ENCODE measurements at regions not wholly inside any gene's neighbourhood (a gene's known extent, or its start where the extent isn't known, plus 50 kb on each side); places are given as distances from the start of the nearest gene placed in this dataset.
"Not testable (repeated sequence)": the region's sequence is repeated elsewhere in the genome, so short reads cannot be mapped to it uniquely, and the experiment has no call there.

DNA sequence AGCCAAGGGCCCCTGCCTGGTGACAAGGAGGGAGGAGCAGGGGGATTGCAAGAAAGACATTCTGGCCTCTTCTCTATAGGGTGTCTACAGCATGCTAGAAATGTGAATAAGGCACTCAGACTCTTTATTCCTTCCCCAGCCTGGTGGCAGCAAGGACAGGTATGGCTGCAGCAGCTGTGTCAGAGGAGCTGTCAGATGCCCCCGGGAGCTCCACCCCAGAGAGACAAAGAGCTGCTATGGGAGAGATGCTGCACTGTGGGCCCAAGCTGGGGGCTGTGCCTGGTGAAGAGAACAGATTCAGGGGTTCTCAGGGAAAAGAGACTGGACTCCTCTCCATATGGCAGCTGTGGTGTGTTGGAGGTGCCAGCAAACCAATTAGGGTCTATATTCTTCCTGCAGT, 1063.3 kb downstream of the OLFM4 start:
- H3K9me3 ChIP-seq (ENCODE audit: control insufficient read depth, low read depth, low read length), result no peaks in the 10 kb centered on the region
- no peaks in the 10 kb centered on the region for H3K4me1 ChIP-seq (ENCODE audit: control insufficient read depth, low read depth, low read length)
- no peak overlapping the region for H3K27ac ChIP-seq (ENCODE audit: low read length)
- H3K36me3 ChIP-seq (ENCODE audit: control insufficient read depth, low read depth, low read length), result no peaks in the 10 kb centered on the region
- no peak overlapping the region for H3K4me3 ChIP-seq (ENCODE audit: low read length)
- no peaks in the 10 kb centered on the region for H3K27me3 ChIP-seq (ENCODE audit: control insufficient read depth, insufficient read depth, low read length)
- no peak overlapping the region for H3K9ac ChIP-seq (ENCODE audit: low read length)

DNA sequence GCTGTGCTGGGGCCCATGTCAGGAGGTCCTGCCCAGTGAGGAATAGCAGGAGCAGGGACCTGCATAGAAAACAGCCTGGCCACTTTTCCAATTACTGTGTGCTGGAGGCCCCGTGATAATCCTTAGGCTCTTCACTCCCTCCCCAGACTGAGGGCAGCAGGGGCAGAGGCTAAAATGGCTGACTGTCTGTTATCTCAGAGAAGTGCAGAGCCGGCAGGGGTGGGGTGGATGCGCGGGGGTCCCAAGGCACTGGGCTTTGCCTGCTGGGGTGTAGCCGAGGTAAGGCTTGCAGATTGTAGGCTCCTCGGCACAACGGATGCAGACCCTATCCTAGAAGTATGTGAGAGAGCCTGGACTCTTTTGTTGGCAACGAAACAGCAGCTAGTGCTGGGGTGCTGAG, 1064.1 kb downstream of the OLFM4 start:
- no peaks in the 10 kb centered on the region for H3K4me1 ChIP-seq (ENCODE audit: control insufficient read depth, low read depth, low read length)
- H3K36me3 ChIP-seq (ENCODE audit: control insufficient read depth, low read depth, low read length), result no peaks in the 10 kb centered on the region
- H3K4me3 ChIP-seq (ENCODE audit: low read length), result no peak overlapping the region
- H3K9me3 ChIP-seq (ENCODE audit: control insufficient read depth, low read depth, low read length), result no peaks in the 10 kb centered on the region
- H3K27me3 ChIP-seq (ENCODE audit: control insufficient read depth, insufficient read depth, low read length), result no peaks in the 10 kb centered on the region
- no peak overlapping the region for H3K9ac ChIP-seq (ENCODE audit: low read length)
- H3K27ac ChIP-seq (ENCODE audit: low read length), result no peak overlapping the region

DNA sequence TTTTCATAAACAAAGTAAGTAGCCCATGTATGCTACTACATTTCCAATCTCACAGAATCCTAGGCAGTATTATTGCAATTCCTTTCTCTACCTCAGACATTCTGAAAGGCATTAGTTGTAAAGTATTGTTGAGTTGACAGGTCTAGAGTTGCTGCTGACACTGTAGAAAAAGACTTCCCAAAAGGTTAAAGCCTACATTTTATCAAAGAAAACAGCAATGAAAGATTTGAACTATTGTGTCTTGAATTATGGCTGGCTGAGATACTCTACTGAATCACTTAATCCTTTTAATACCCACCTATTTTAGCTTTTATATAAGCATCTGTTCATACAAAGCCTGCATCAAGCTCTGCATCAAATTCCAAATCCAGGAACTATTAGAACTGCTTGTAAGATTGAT, 1082.0 kb downstream of the OLFM4 start:
- Histone ChIP-seq H3K9ac (ENCODE audit: low read length) (no peak overlapping the region), H3K4me3 (ENCODE audit: low read length) (no peak overlapping the region), H3K27ac (ENCODE audit: low read length) (no peak overlapping the region), H3K27me3 (ENCODE audit: control insufficient read depth, insufficient read depth, low read length) (no peaks in the 10 kb centered on the region), H3K4me1 (ENCODE audit: control insufficient read depth, low read depth, low read length) (no peaks in the 10 kb centered on the region), H3K9me3 (ENCODE audit: control insufficient read depth, low read depth, low read length) (no peaks in the 10 kb centered on the region), H3K36me3 (ENCODE audit: control insufficient read depth, low read depth, low read length) (no peaks in the 10 kb centered on the region)

DNA sequence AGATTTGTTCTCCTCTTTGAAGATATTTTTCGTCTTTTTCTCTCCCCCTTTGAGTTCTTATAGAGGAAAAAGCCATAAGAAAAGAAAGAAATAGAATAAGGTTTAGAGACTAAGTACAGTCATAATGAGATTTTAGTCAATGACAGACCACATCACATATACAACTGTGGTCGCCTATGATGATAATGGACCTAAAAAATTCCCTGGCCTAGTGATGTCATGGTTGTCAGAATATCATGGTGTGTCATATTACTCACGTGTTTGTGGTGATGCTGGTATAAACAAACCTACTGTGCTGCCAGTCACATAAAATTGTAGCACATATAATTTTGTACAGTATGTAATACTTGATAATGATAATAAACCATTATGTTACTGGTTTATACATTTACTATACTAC, 1096.1 kb downstream of the OLFM4 start:
- Histone ChIP-seq H3K9me3 (ENCODE audit: control insufficient read depth, low read depth, low read length) (no peaks in the 10 kb centered on the region), H3K27me3 (ENCODE audit: control insufficient read depth, insufficient read depth, low read length) (no peaks in the 10 kb centered on the region), H3K4me1 (ENCODE audit: control insufficient read depth, low read depth, low read length) (no peaks in the 10 kb centered on the region), H3K9ac (ENCODE audit: low read length) (no peak overlapping the region), H3K4me3 (ENCODE audit: low read length) (no peak overlapping the region), H3K36me3 (ENCODE audit: control insufficient read depth, low read depth, low read length) (peaks cover 5% of the 10 kb centered on the region), H3K27ac (ENCODE audit: low read length) (no peak overlapping the region)

DNA sequence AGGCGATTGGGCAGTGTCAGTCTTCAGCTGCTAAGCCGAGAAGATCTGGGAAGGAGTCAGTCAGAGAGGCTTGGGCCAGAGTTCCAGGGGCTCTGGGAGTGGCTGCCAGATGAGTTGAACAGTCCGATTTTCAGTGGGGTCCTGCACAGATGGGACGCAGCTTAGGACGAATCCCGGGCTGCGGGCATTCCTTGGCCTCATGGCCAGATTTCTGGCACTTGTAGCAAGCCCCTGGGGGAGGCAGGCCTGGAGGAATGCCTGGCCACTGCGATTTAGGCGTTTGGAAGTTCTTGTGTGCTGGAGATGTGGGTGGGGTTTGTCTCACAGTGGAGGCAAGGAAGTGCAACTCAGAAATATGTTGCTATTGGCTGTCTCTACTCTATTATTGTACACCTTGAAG, 1102.3 kb downstream of the OLFM4 start:
- H3K4me3 ChIP-seq (ENCODE audit: low read length), result peak overlapping the region; percentile 33
- not testable (repeated sequence) for H3K36me3 ChIP-seq (ENCODE audit: control insufficient read depth, low read depth, low read length); H3K27me3 ChIP-seq (ENCODE audit: control insufficient read depth, insufficient read depth, low read length); H3K9ac ChIP-seq (ENCODE audit: low read length); H3K27ac ChIP-seq (ENCODE audit: low read length); H3K9me3 ChIP-seq (ENCODE audit: control insufficient read depth, low read depth, low read length)
- H3K4me1 ChIP-seq (ENCODE audit: control insufficient read depth, low read depth, low read length), result peaks cover 13% of the 10 kb centered on the region

DNA sequence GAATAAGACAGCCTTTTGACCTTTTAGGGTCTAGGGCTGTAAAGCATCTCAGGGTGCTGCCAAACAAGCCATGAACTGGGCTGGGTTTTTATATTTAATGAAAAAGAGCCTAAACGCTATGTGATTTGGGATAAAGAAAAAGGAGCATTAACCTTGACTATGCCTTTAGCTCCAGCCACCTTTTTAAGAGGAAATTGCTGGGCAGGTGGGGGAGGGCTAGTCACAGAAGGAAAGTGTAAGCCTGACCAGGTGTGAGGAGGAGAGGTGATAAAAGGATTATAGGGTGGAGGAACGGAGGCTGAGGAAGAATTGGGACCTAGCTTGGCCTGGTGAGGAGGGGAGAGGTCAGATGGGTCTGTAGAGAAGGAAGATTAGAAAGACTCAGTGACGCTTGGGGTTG, 1102.8 kb downstream of the OLFM4 start:
- peak overlapping the region; percentile 33 for H3K4me3 ChIP-seq (ENCODE audit: low read length)
- H3K36me3 ChIP-seq (ENCODE audit: control insufficient read depth, low read depth, low read length); H3K9me3 ChIP-seq (ENCODE audit: control insufficient read depth, low read depth, low read length); H3K27me3 ChIP-seq (ENCODE audit: control insufficient read depth, insufficient read depth, low read length); H3K27ac ChIP-seq (ENCODE audit: low read length); H3K9ac ChIP-seq (ENCODE audit: low read length): not testable (repeated sequence)
- peaks cover 13% of the 10 kb centered on the region for H3K4me1 ChIP-seq (ENCODE audit: control insufficient read depth, low read depth, low read length)

DNA sequence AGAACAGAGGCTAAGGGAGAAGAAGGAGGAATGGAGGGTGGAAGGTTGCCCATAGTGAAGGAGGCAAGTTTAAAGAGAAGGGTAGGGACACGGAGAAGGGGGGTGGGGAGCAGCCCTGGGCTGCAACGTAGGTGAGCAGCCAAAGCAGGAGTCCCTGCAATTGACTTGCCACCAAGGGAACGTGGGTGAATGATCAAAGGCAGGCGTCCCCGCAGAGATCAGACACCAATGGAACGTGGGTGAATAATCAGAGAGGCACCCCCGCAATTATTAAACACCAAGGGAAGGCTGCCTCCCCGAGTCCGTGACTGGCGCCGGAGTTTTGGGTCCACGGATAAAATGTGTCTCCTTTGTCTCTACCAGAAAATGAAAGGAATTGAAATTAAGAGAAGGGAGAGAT, 1103.5 kb downstream of the OLFM4 start:
- peaks cover 13% of the 10 kb centered on the region for H3K4me1 ChIP-seq (ENCODE audit: control insufficient read depth, low read depth, low read length)
- H3K4me3 ChIP-seq (ENCODE audit: low read length), result peak overlapping the region; percentile 33
- not testable (repeated sequence) for H3K9ac ChIP-seq (ENCODE audit: low read length); H3K36me3 ChIP-seq (ENCODE audit: control insufficient read depth, low read depth, low read length); H3K27me3 ChIP-seq (ENCODE audit: control insufficient read depth, insufficient read depth, low read length); H3K27ac ChIP-seq (ENCODE audit: low read length); H3K9me3 ChIP-seq (ENCODE audit: control insufficient read depth, low read depth, low read length)

DNA sequence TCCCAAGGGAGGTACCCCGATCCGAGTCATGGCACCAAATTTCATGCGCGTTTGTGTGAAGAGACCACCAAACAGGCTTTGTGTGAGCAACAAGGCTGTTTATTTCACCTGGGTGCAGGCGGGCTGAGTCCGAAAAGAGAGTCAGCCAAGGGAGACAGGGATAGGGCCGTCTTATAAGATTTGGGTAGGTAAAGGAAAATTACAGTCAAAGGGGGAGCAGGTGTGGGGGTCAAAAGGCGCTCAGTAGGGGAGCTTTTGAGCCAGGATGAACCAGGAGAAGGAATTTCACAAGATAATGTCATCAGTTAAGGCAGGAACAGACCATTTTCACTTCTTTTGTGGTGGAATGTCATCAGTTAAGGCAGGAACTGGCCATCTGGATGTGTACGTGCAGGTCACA, 1104.1 kb downstream of the OLFM4 start:
- H3K27ac ChIP-seq (ENCODE audit: low read length); H3K36me3 ChIP-seq (ENCODE audit: control insufficient read depth, low read depth, low read length); H3K27me3 ChIP-seq (ENCODE audit: control insufficient read depth, insufficient read depth, low read length); H3K9me3 ChIP-seq (ENCODE audit: control insufficient read depth, low read depth, low read length); H3K9ac ChIP-seq (ENCODE audit: low read length); H3K4me3 ChIP-seq (ENCODE audit: low read length): not testable (repeated sequence)
- H3K4me1 ChIP-seq (ENCODE audit: control insufficient read depth, low read depth, low read length), result peaks cover 13% of the 10 kb centered on the region

DNA sequence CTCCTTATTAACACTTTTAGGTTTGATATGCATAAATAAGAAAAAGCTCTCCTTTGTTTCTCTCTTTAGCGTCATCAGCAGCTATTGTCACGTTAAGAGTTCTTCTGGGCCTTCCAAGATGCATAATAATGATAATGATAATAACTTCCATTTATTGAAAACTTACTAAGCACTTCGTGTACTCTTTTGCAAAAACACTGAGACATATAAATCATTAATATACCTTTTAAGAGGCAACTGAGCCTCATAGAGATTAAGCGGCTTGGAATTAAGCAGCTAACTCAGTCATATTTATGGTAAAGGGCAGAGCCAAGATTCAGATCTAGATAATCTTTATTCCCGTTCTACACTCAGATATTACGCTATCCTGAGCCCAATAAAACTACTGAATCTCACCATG, 1105.1 kb downstream of the OLFM4 start:
- Histone ChIP-seq H3K27me3 (ENCODE audit: control insufficient read depth, insufficient read depth, low read length) (no peaks in the 10 kb centered on the region), H3K27ac (ENCODE audit: low read length) (no peak overlapping the region), H3K36me3 (ENCODE audit: control insufficient read depth, low read depth, low read length) (no peaks in the 10 kb centered on the region), H3K4me3 (ENCODE audit: low read length) (no peak overlapping the region), H3K9me3 (ENCODE audit: control insufficient read depth, low read depth, low read length) (no peaks in the 10 kb centered on the region), H3K9ac (ENCODE audit: low read length) (no peak overlapping the region), H3K4me1 (ENCODE audit: control insufficient read depth, low read depth, low read length) (peaks cover 13% of the 10 kb centered on the region)

DNA sequence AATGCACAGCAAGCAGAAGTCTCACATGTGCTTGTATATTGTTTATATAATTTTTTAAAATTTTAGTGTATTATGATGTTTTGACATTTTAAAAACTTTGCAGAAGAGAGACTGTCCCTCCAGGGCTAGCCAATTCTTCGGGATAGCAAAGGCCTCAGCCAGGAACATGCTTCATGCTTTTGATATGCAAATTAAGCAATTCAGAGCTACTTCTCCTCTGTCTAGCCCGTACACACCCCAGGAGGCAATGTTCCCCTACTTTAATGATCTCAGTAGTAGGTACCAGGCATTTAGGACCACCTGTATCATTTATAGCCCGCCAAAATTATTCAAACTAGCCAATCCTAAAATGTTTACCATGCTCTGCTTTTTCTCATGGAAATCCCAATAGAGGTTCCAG, 1116.2 kb downstream of the OLFM4 start:
- H3K4me1 ChIP-seq (ENCODE audit: control insufficient read depth, low read depth, low read length), result peaks cover 5% of the 10 kb centered on the region
- H3K27ac ChIP-seq (ENCODE audit: low read length), result no peak overlapping the region
- no peaks in the 10 kb centered on the region for H3K36me3 ChIP-seq (ENCODE audit: control insufficient read depth, low read depth, low read length)
- no peak overlapping the region for H3K4me3 ChIP-seq (ENCODE audit: low read length)
- no peaks in the 10 kb centered on the region for H3K27me3 ChIP-seq (ENCODE audit: control insufficient read depth, insufficient read depth, low read length)
- H3K9ac ChIP-seq (ENCODE audit: low read length), result no peak overlapping the region
- no peaks in the 10 kb centered on the region for H3K9me3 ChIP-seq (ENCODE audit: control insufficient read depth, low read depth, low read length)

DNA sequence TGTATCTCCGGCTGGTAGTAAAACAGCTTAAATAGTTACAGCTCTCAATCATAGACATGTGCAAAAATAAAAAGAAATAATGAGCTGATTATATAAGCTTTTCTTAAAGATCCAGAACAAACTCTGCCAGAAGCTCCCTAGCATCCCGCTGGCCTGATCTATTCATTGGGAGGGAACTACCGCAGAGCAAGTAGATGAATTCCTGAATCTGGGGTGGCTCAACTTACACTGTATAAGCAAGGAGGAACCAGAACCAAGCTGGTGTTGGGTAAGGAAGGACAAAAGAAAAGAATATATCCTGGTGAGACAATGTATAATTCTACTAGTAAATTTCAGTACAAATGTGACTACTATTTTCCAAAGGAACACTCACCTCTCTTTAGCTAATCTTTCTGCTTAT, 1122.2 kb downstream of the OLFM4 start:
- Histone ChIP-seq H3K4me3 (ENCODE audit: low read length) (no peak overlapping the region), H3K9me3 (ENCODE audit: control insufficient read depth, low read depth, low read length) (no peaks in the 10 kb centered on the region), H3K4me1 (ENCODE audit: control insufficient read depth, low read depth, low read length) (no peaks in the 10 kb centered on the region), H3K27ac (ENCODE audit: low read length) (no peak overlapping the region), H3K36me3 (ENCODE audit: control insufficient read depth, low read depth, low read length) (no peaks in the 10 kb centered on the region), H3K9ac (ENCODE audit: low read length) (no peak overlapping the region), H3K27me3 (ENCODE audit: control insufficient read depth, insufficient read depth, low read length) (no peaks in the 10 kb centered on the region)

DNA sequence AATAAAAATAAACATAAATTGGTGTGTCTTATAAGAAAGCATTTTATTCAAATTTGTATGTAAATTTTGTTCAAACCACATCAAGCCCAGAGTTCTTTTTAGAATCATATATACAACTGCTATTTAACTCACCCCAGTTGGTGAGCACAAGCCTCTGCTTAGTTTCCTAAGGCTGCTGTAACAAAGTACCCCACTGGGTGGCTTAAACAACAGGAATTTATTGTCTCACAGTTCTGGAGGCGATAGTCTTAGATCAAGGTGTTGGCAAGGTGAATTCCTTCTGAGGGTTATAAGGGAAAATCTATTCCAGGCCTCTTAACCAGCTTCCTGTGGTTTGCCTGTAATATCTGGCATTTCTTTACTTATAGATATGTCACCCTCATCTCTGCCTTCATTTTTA, 1133.5 kb downstream of the OLFM4 start:
- H3K27me3 ChIP-seq (ENCODE audit: control insufficient read depth, insufficient read depth, low read length), result no peaks in the 10 kb centered on the region
- no peaks in the 10 kb centered on the region for H3K4me1 ChIP-seq (ENCODE audit: control insufficient read depth, low read depth, low read length)
- H3K4me3 ChIP-seq (ENCODE audit: low read length), result no peak overlapping the region
- H3K27ac ChIP-seq (ENCODE audit: low read length), result no peak overlapping the region
- no peak overlapping the region for H3K9ac ChIP-seq (ENCODE audit: low read length)
- H3K36me3 ChIP-seq (ENCODE audit: control insufficient read depth, low read depth, low read length), result no peaks in the 10 kb centered on the region
- H3K9me3 ChIP-seq (ENCODE audit: control insufficient read depth, low read depth, low read length), result no peaks in the 10 kb centered on the region
